ENCODE measurements at regions not wholly inside any gene's neighbourhood (a gene's known extent, or its start where the extent isn't known, plus 50 kb on each side); places are given as distances from the start of the nearest gene placed in this dataset.

GRCh38 chr6:75029333-75029732 lies 176.5 kb downstream of the COL12A1 start:
- TF ChIP-seq GATA3 (IDR thresholded peaks at IDR 0.05; ENCODE audit: low read depth, low read length), result no peak
- no peak for TF ChIP-seq GATA2 (IDR thresholded peaks at IDR 0.05; ENCODE audit: low read depth, low read length)

GRCh38 chr6:75025371-75025770 lies 180.5 kb downstream of the COL12A1 start:
- TF ChIP-seq GATA2 (IDR thresholded peaks at IDR 0.05; ENCODE audit: low read depth, low read length), result no peak
- no peak for TF ChIP-seq GATA3 (IDR thresholded peaks at IDR 0.05; ENCODE audit: low read depth, low read length)

- no peak for TF ChIP-seq GATA3 (IDR thresholded peaks at IDR 0.05; ENCODE audit: low read depth, low read length)
- no peak for TF ChIP-seq GATA2 (IDR thresholded peaks at IDR 0.05; ENCODE audit: low read depth, low read length)
These were observed 181.0 kb downstream of the COL12A1 start for GRCh38 chr6:75024828-75025227.

- TF ChIP-seq GATA2 (IDR thresholded peaks at IDR 0.05; ENCODE audit: low read depth, low read length), result no peak
- no peak for TF ChIP-seq GATA3 (IDR thresholded peaks at IDR 0.05; ENCODE audit: low read depth, low read length)
These were observed 182.2 kb downstream of the COL12A1 start for GRCh38 chr6:75023634-75024033.

GRCh38 chr6:75020971-75021370 lies 184.9 kb downstream of the COL12A1 start:
- TF ChIP-seq GATA3 (IDR thresholded peaks at IDR 0.05; ENCODE audit: low read depth, low read length), result no peak
- TF ChIP-seq GATA2 (IDR thresholded peaks at IDR 0.05; ENCODE audit: low read depth, low read length), result no peak

- TF ChIP-seq GATA2 (IDR thresholded peaks at IDR 0.05; ENCODE audit: low read depth, low read length) (no peak), GATA3 (IDR thresholded peaks at IDR 0.05; ENCODE audit: low read depth, low read length) (no peak)
These were observed 185.5 kb downstream of the COL12A1 start for GRCh38 chr6:75020376-75020775.

- TF ChIP-seq GATA3 (IDR thresholded peaks at IDR 0.05; ENCODE audit: low read depth, low read length), result no peak
- TF ChIP-seq GATA2 (IDR thresholded peaks at IDR 0.05; ENCODE audit: low read depth, low read length), result no peak
These were observed 193.8 kb downstream of the COL12A1 start for GRCh38 chr6:75012018-75012417.

- TF ChIP-seq GATA3 (IDR thresholded peaks at IDR 0.05; ENCODE audit: low read depth, low read length) (no peak), GATA2 (IDR thresholded peaks at IDR 0.05; ENCODE audit: low read depth, low read length) (no peak)
These were observed 208.2 kb downstream of the COL12A1 start for GRCh38 chr6:74997646-74998045.

- TF ChIP-seq GATA3 (IDR thresholded peaks at IDR 0.05; ENCODE audit: low read depth, low read length) (no peak), GATA2 (IDR thresholded peaks at IDR 0.05; ENCODE audit: low read depth, low read length) (no peak)
These were observed 212.7 kb downstream of the COL12A1 start for GRCh38 chr6:74993136-74993535.

GRCh38 chr6:74991573-74992332 lies 214.1 kb downstream of the COL12A1 start:
- TF ChIP-seq GATA2 (IDR thresholded peaks at IDR 0.05; ENCODE audit: low read depth, low read length) (no peak), GATA3 (IDR thresholded peaks at IDR 0.05; ENCODE audit: low read depth, low read length) (no peak)

- TF ChIP-seq GATA2 (IDR thresholded peaks at IDR 0.05; ENCODE audit: low read depth, low read length) (no peak), GATA3 (IDR thresholded peaks at IDR 0.05; ENCODE audit: low read depth, low read length) (no peak)
These were observed 226.6 kb downstream of the COL12A1 start for GRCh38 chr6:74979065-74979766.

- TF ChIP-seq GATA2 (IDR thresholded peaks at IDR 0.05; ENCODE audit: low read depth, low read length) (no peak), GATA3 (IDR thresholded peaks at IDR 0.05; ENCODE audit: low read depth, low read length) (no peak)
These were observed 229.2 kb downstream of the COL12A1 start for GRCh38 chr6:74976701-74977100.

GRCh38 chr6:74976026-74976425 lies 229.8 kb downstream of the COL12A1 start:
- TF ChIP-seq GATA3 (IDR thresholded peaks at IDR 0.05; ENCODE audit: low read depth, low read length), result no peak
- TF ChIP-seq GATA2 (IDR thresholded peaks at IDR 0.05; ENCODE audit: low read depth, low read length), result no peak

- TF ChIP-seq GATA3 (IDR thresholded peaks at IDR 0.05; ENCODE audit: low read depth, low read length), result no peak
- no peak for TF ChIP-seq GATA2 (IDR thresholded peaks at IDR 0.05; ENCODE audit: low read depth, low read length)
These were observed 232.3 kb downstream of the COL12A1 start for GRCh38 chr6:74973591-74973990.

- TF ChIP-seq GATA3 (IDR thresholded peaks at IDR 0.05; ENCODE audit: low read depth, low read length) (no peak), GATA2 (IDR thresholded peaks at IDR 0.05; ENCODE audit: low read depth, low read length) (no peak)
These were observed 234.2 kb downstream of the COL12A1 start for GRCh38 chr6:74971633-74972032.

All from SH-SY5Y (cell line).